ENCODE measurements at regions not wholly inside any gene's neighbourhood (a gene's known extent, or its start where the extent isn't known, plus 50 kb on each side); places are given as distances from the start of the nearest gene placed in this dataset.

GRCh38 chr14:55936691-55937090 is 181.5 kb upstream of the PELI2 start:
- TF ChIP-seq CTCF (IDR thresholded peaks at IDR 0.05; ENCODE audit: insufficient read depth, low read length, poor library complexity, severe bottlenecking) (no peak), EZH2phosphoT487 (conservative IDR thresholded peaks at IDR 0.05; ENCODE audit: low read length) (no peak)
